ENCODE measurements at regions not wholly inside any gene's neighbourhood (a gene's known extent, or its start where the extent isn't known, plus 50 kb on each side); places are given as distances from the start of the nearest gene placed in this dataset.
"Not testable (repeated sequence)": the region's sequence is repeated elsewhere in the genome, so short reads cannot be mapped to it uniquely, and the experiment has no call there.

GRCh38 chr4:112083587-112084347 is 61.5 kb upstream of the FAM241A start:
- no peak overlapping the region for H3K27ac ChIP-seq (ENCODE audit: low read depth, low read length)

GRCh38 chr4:112085156-112086035 is 59.9 kb upstream of the FAM241A start:
- no peaks in the 10 kb centered on the region for H3K9me3 ChIP-seq (ENCODE audit: insufficient read depth, low read length)
- no peaks in the 10 kb centered on the region for H3K36me3 ChIP-seq (ENCODE audit: low read length)
- TF ChIP-seq EZH2phosphoT487 (conservative IDR thresholded peaks at IDR 0.05; ENCODE audit: low read length), result no peak
- no peak for TF ChIP-seq CTCF (IDR thresholded peaks at IDR 0.05; ENCODE audit: insufficient read depth, low read length, poor library complexity, severe bottlenecking)
- no peak overlapping the region for H3K4me3 ChIP-seq (ENCODE audit: insufficient read depth, low read length, poor library complexity, severe bottlenecking)
- no peaks in the 10 kb centered on the region for H3F3A ChIP-seq (ENCODE audit: insufficient read depth)
- H3K9me2 ChIP-seq (replicated peaks; ENCODE audit: insufficient read depth, low read length), result no peaks in the 10 kb centered on the region
- H3K79me2 ChIP-seq (ENCODE audit: insufficient read depth, low read length), result no peaks in the 10 kb centered on the region
- H3K4me2 ChIP-seq (ENCODE audit: low read depth, low read length, poor library complexity, severe bottlenecking), result no peak overlapping the region
- no peak overlapping the region for H3K27ac ChIP-seq (ENCODE audit: low read depth, low read length)
- H3K9ac ChIP-seq (ENCODE audit: low read length), result no peak overlapping the region
- no peaks in the 10 kb centered on the region for H3K27me3 ChIP-seq (ENCODE audit: low read length)
- no peak overlapping the region for H2AFZ ChIP-seq (ENCODE audit: low read depth, low read length, severe bottlenecking)
- H4K20me1 ChIP-seq (ENCODE audit: low read depth, low read length), result no peaks in the 10 kb centered on the region

More at GRCh38 chr4:112083587-112084347, 61.5 kb upstream of the FAM241A start:
- no peaks in the 10 kb centered on the region for H3K9me3 ChIP-seq (ENCODE audit: insufficient read depth, low read length)
- H3K79me2 ChIP-seq (ENCODE audit: insufficient read depth, low read length), result no peaks in the 10 kb centered on the region
- H3F3A ChIP-seq (ENCODE audit: insufficient read depth), result no peaks in the 10 kb centered on the region
- no peak overlapping the region for H3K4me3 ChIP-seq (ENCODE audit: insufficient read depth, low read length, poor library complexity, severe bottlenecking)
- H4K20me1 ChIP-seq (ENCODE audit: low read depth, low read length), result no peaks in the 10 kb centered on the region
- no peaks in the 10 kb centered on the region for H3K27me3 ChIP-seq (ENCODE audit: low read length)
- no peaks in the 10 kb centered on the region for H3K36me3 ChIP-seq (ENCODE audit: low read length)
- no peaks in the 10 kb centered on the region for H3K9me2 ChIP-seq (replicated peaks; ENCODE audit: insufficient read depth, low read length)
- TF ChIP-seq EZH2phosphoT487 (conservative IDR thresholded peaks at IDR 0.05; ENCODE audit: low read length) (no peak), CTCF (IDR thresholded peaks at IDR 0.05; ENCODE audit: insufficient read depth, low read length, poor library complexity, severe bottlenecking) (no peak)
- H3K9ac ChIP-seq (ENCODE audit: low read length), result no peak overlapping the region
- H2AFZ ChIP-seq (ENCODE audit: low read depth, low read length, severe bottlenecking), result no peak overlapping the region
- H3K4me2 ChIP-seq (ENCODE audit: low read depth, low read length, poor library complexity, severe bottlenecking), result no peak overlapping the region

GRCh38 chr4:112086036-112086434 is 59.2 kb upstream of the FAM241A start:
- no peaks in the 10 kb centered on the region for H3K9me2 ChIP-seq (replicated peaks; ENCODE audit: insufficient read depth, low read length)
- no peaks in the 10 kb centered on the region for H3K27me3 ChIP-seq (ENCODE audit: low read length)
- H3K36me3 ChIP-seq (ENCODE audit: low read length), result no peaks in the 10 kb centered on the region
- H3K79me2 ChIP-seq (ENCODE audit: insufficient read depth, low read length), result no peaks in the 10 kb centered on the region
- no peak overlapping the region for H2AFZ ChIP-seq (ENCODE audit: low read depth, low read length, severe bottlenecking)
- no peak for TF ChIP-seq EZH2phosphoT487 (conservative IDR thresholded peaks at IDR 0.05; ENCODE audit: low read length)
- TF ChIP-seq CTCF (IDR thresholded peaks at IDR 0.05; ENCODE audit: insufficient read depth, low read length, poor library complexity, severe bottlenecking), result no peak
- H3K4me3 ChIP-seq (ENCODE audit: insufficient read depth, low read length, poor library complexity, severe bottlenecking), result no peak overlapping the region
- no peak overlapping the region for H3K4me2 ChIP-seq (ENCODE audit: low read depth, low read length, poor library complexity, severe bottlenecking)
- H3K9ac ChIP-seq (ENCODE audit: low read length), result no peak overlapping the region
- H3F3A ChIP-seq (ENCODE audit: insufficient read depth), result no peaks in the 10 kb centered on the region
- H3K9me3 ChIP-seq (ENCODE audit: insufficient read depth, low read length), result no peaks in the 10 kb centered on the region
- H4K20me1 ChIP-seq (ENCODE audit: low read depth, low read length), result no peaks in the 10 kb centered on the region
- H3K27ac ChIP-seq (ENCODE audit: low read depth, low read length), result no peak overlapping the region

GRCh38 chr4:112086661-112087060 is 58.6 kb upstream of the FAM241A start:
- not testable (repeated sequence) for H3K27me3 ChIP-seq (ENCODE audit: low read length); H3K9me3 ChIP-seq (ENCODE audit: insufficient read depth, low read length); H2AFZ ChIP-seq (ENCODE audit: low read depth, low read length, severe bottlenecking); H3K36me3 ChIP-seq (ENCODE audit: low read length); H3K79me2 ChIP-seq (ENCODE audit: insufficient read depth, low read length); H3K4me3 ChIP-seq (ENCODE audit: insufficient read depth, low read length, poor library complexity, severe bottlenecking); H4K20me1 ChIP-seq (ENCODE audit: low read depth, low read length); H3K9me2 ChIP-seq (replicated peaks; ENCODE audit: insufficient read depth, low read length); H3K9ac ChIP-seq (ENCODE audit: low read length); H3K27ac ChIP-seq (ENCODE audit: low read depth, low read length); H3F3A ChIP-seq (ENCODE audit: insufficient read depth); H3K4me2 ChIP-seq (ENCODE audit: low read depth, low read length, poor library complexity, severe bottlenecking)

- H3K27me3 ChIP-seq (ENCODE audit: low read length); H3K79me2 ChIP-seq (ENCODE audit: insufficient read depth, low read length); H3K9ac ChIP-seq (ENCODE audit: low read length); H4K20me1 ChIP-seq (ENCODE audit: low read depth, low read length); H3K4me3 ChIP-seq (ENCODE audit: insufficient read depth, low read length, poor library complexity, severe bottlenecking); H3K4me2 ChIP-seq (ENCODE audit: low read depth, low read length, poor library complexity, severe bottlenecking); H3F3A ChIP-seq (ENCODE audit: insufficient read depth); H2AFZ ChIP-seq (ENCODE audit: low read depth, low read length, severe bottlenecking); H3K27ac ChIP-seq (ENCODE audit: low read depth, low read length); H3K36me3 ChIP-seq (ENCODE audit: low read length); H3K9me3 ChIP-seq (ENCODE audit: insufficient read depth, low read length); H3K9me2 ChIP-seq (replicated peaks; ENCODE audit: insufficient read depth, low read length): not testable (repeated sequence)
These were observed 52.9 kb upstream of the FAM241A start for GRCh38 chr4:112092330-112092729.
